Epithelial cell of proximal tubule (primary cell): ENCODE measurements at regions not wholly inside any gene's neighbourhood (a gene's known extent, or its start where the extent isn't known, plus 50 kb on each side); places are given as distances from the start of the nearest gene placed in this dataset.
"Not testable (repeated sequence)": the region's sequence is repeated elsewhere in the genome, so short reads cannot be mapped to it uniquely, and the experiment has no call there.

Experiments used
- DNase-seq: peaks from one replicate; pipeline ENCODE4 v3.0.0-alpha.2; 2011; ENCODE audit warnings: low read depth
- H3K4me3 ChIP-seq: 2 replicates; pipeline ENCODE4 v1.5.1; 2011; ENCODE audit warnings: low read depth, mild to moderate bottlenecking, low read length
- CTCF ChIP-seq: conservative IDR thresholded peaks from 2 replicates; pipeline ENCODE4 v1.5.1; 2012; ENCODE audit warnings: low read depth, mild to moderate bottlenecking, low read length

- no peak overlapping the region for H3K4me3 ChIP-seq
- DNase-seq: no peak
- TF ChIP-seq CTCF: no peak
These were observed 328.9 kb upstream of the KCND2 start for GRCh38 chr7:119943942-119944600.

GRCh38 chr7:119944601-119944972, 328.4 kb upstream of the KCND2 start:
- no peak overlapping the region for H3K4me3 ChIP-seq
- DNase-seq: no peak
- TF ChIP-seq CTCF: no peak

GRCh38 chr7:119945822-119946221, 327.2 kb upstream of the KCND2 start:
- H3K4me3 ChIP-seq: no peak overlapping the region
- no peak for TF ChIP-seq CTCF
- no peak for DNase-seq

GRCh38 chr7:119949053-119949452, 323.9 kb upstream of the KCND2 start:
- no peak for DNase-seq
- no peak overlapping the region for H3K4me3 ChIP-seq
- TF ChIP-seq CTCF: no peak

GRCh38 chr7:119950390-119951041, 322.5 kb upstream of the KCND2 start:
- DNase-seq, H3K4me3 ChIP-seq: not testable (repeated sequence)

- not testable (repeated sequence) for DNase-seq, H3K4me3 ChIP-seq
These were observed 321.4 kb upstream of the KCND2 start for GRCh38 chr7:119951614-119952013.

- DNase-seq: no peak
- H3K4me3 ChIP-seq: no peak overlapping the region
- TF ChIP-seq CTCF: no peak
These were observed 315.6 kb upstream of the KCND2 start for GRCh38 chr7:119957335-119957734.

GRCh38 chr7:119959811-119960210, 313.2 kb upstream of the KCND2 start:
- no peak overlapping the region for H3K4me3 ChIP-seq
- no peak for DNase-seq
- no peak for TF ChIP-seq CTCF
